Fibroblast of lung (primary cell): ENCODE measurements at regions not wholly inside any gene's neighbourhood (a gene's known extent, or its start where the extent isn't known, plus 50 kb on each side); places are given as distances from the start of the nearest gene placed in this dataset.

ENCODE experiments used
- EZH2 ChIP-seq: IDR thresholded peaks from 2 replicates; pipeline ENCODE4 v1.5.1; 2012; ENCODE audit warnings: low read length, control low read depth, mild to moderate bottlenecking; ENCODE audit errors: missing control alignments
- TF ChIP-seq, protein P1 (sequence below), 2 donors: IDR thresholded peaks in 1 of 2; conservative IDR thresholded peaks in 1 of 2; 1 replicate in 1 of 2; 2 replicates in 1 of 2; pipeline ENCODE4 v1.5.1; 2011 to 2012; ENCODE audit warnings: low read length in 2 of 2, control low read depth in 1 of 2, inconsistent platforms in 1 of 2, low read depth in 1 of 2, mild to moderate bottlenecking in 1 of 2

GRCh38 chr12:89179983-89180382, 172.3 kb downstream of the DUSP6 start:
- TF ChIP-seq, protein P1, sequence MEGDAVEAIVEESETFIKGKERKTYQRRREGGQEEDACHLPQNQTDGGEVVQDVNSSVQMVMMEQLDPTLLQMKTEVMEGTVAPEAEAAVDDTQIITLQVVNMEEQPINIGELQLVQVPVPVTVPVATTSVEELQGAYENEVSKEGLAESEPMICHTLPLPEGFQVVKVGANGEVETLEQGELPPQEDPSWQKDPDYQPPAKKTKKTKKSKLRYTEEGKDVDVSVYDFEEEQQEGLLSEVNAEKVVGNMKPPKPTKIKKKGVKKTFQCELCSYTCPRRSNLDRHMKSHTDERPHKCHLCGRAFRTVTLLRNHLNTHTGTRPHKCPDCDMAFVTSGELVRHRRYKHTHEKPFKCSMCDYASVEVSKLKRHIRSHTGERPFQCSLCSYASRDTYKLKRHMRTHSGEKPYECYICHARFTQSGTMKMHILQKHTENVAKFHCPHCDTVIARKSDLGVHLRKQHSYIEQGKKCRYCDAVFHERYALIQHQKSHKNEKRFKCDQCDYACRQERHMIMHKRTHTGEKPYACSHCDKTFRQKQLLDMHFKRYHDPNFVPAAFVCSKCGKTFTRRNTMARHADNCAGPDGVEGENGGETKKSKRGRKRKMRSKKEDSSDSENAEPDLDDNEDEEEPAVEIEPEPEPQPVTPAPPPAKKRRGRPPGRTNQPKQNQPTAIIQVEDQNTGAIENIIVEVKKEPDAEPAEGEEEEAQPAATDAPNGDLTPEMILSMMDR (conservative IDR thresholded peaks at IDR 0.05 in 1 of 2, IDR thresholded peaks at IDR 0.05 in 1 of 2; ENCODE audit: low read depth in 1 of 2, low read length in 2 of 2) = no peak
- TF ChIP-seq EZH2 = no peak
